ENCODE measurements at regions not wholly inside any gene's neighbourhood (a gene's known extent, or its start where the extent isn't known, plus 50 kb on each side); places are given as distances from the start of the nearest gene placed in this dataset.

GRCh38 chr1:212528501-212528900, 80.1 kb upstream of the ATF3 start:
- no peak for DNase-seq

DNA sequence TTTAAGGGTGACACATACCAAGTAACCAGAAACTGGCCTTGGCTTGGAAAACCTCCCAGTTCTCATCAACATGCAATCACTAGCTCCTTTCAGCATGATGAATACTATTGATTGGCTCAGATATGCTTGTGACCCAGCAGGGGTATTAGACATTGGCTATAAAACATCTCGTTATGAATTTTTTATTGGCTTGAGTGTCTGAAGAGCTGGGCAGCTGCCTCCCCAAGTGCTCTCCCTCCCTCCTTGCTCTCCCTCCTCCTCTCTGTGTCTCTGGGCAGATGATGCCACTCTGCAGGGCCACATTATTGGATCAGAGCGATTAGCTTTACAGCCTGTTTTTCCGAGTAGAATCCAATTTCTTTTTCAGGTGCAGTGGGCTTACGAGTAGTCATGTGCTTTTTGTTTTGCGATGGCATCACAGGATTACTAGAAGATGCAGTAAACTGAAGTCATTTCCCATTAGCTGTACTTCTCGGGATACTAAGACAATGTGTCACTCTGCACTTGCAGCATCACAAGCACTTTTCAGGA, 79.3 kb upstream of the ATF3 start:
- DNase-seq, result no peak

DNA sequence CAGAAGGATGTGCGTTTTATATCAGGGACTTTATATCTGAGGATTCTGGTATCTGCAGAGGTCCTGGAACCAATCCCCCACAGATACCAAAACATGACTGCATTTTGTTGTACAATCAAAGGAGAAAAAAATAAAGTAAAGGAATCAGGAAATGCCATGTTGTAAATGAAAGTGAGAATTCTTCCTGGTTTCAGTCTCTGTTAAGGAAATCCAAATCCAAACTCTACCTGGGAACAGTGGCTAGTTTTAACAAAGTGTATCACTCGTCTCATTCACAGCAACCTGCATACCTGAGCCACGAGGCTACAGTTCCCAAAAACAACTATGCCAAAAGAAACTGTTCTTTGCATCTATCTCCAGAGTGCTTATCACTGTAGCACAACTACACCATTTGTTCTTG, 77.3 kb upstream of the ATF3 start:
- no peak for DNase-seq

- DNase-seq, result no peak
Measured at GRCh38 chr1:212531796-212532195, 76.8 kb upstream of the ATF3 start.

- no peak for DNase-seq
Measured at GRCh38 chr1:212532469-212533147, 76.0 kb upstream of the ATF3 start.

DNA sequence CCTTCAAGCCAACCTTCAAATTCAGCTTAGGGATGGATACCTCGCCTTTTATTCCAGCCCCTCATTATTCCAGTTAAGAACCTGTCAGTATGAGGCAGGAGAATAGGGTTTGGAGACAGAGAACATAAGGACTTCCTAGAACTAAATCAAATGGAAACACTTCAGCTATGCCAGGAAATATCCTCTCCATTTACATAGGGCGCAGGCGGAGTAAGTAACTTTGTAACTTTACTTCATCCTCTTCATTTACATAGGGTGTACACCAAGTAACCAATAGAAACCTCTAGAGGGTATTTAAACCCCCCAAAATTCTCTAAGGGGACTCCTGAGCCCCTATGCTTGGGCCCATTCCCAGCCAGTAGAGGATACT, 75.4 kb upstream of the ATF3 start:
- DNase-seq, result no peak

GRCh38 chr1:212536586-212536985, 72.0 kb upstream of the ATF3 start:
- DNase-seq, result no peak

- no peak for DNase-seq
Measured at GRCh38 chr1:212537610-212538009, 71.0 kb upstream of the ATF3 start.

GRCh38 chr1:212539737-212540430, 68.7 kb upstream of the ATF3 start:
- DNase-seq, result no peak

DNA sequence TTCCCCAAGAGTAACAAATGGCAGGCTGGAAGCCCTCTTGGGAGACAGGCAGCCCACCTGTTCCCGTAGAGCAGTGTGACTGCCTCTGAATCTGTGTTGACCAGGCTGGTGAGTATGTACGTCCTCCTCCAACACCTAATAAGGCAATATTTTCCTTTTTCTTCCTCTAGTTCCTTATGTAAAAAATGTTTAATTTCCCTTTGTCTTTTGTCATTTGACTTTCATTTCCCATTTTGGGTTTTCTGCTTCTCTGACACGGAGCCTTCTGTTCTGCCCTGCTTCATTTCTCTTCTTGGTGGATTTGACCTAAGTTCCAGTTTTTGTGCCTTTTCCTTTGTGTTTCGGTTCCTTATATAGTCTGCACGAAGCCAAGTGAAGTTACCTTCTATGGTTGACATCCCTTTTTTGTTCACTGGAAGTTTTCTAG, 65.8 kb upstream of the ATF3 start:
- no peak for DNase-seq

- no peak for DNase-seq
Measured at GRCh38 chr1:212544110-212544509, 64.5 kb upstream of the ATF3 start.

- no peak for DNase-seq
Measured at GRCh38 chr1:212545941-212546635, 62.5 kb upstream of the ATF3 start.

DNA sequence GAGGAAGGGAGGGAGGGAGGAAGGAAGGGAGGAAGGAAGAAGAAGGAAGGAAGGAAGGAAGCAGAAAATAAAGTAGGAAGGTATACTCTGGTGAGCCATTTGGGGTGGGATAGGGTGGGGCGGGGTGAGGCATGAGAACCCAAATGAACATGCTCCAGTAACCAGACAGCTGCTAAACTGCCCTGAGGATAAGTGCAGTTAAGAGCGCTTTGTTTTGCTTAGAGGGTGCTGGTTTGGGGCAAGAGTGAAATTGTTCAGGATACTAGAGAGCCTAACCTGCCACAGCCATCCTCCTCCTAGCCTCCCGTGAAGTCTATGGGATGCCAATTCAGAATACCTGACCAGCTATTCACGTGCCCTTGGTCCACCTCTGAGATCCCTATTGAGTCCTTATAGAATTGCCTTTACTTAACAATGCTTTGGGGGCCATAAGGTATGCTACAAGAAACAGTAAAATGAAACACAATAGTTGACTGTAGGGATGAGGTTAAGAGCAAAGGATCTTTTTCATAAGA, 59.0 kb upstream of the ATF3 start:
- no peak for DNase-seq

DNA sequence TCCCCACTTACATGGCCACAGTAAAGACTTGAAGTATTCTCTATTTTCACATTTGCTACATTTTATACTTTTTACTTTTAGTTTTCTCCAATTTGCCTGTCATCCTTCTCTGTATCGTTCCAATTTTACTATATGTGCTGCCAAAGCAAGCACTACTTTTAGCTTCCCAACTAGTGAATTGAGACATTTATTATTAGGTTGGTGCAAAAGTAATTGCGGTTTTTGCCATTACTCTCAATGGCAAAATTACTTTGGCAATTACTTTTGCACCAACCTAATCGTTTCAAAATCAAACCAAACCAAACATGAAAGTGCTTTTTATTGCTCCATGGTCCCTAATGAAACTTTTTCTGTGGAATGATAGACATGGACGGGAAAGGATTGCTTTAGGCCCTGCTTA, 56.6 kb upstream of the ATF3 start:
- no peak for DNase-seq

DNA sequence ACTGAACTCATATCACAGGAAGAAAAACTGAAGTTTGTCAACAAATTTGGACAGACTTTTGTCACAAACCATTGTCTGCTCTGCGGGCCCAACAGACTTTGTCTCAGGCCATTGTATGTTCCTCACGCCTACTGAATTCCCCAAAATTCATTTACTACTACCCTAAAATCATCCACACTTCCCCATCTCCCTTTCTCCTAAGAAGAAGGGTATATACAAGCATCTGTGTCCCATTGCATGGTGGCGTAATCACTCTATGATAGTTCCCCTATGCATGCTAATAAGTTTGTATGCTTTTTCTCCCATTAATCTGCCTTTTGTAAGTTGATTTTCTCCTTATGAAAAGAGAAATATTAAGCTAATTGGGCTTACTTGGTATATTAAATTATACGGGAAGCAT, 54.9 kb upstream of the ATF3 start:
- DNase-seq, result no peak

DNA sequence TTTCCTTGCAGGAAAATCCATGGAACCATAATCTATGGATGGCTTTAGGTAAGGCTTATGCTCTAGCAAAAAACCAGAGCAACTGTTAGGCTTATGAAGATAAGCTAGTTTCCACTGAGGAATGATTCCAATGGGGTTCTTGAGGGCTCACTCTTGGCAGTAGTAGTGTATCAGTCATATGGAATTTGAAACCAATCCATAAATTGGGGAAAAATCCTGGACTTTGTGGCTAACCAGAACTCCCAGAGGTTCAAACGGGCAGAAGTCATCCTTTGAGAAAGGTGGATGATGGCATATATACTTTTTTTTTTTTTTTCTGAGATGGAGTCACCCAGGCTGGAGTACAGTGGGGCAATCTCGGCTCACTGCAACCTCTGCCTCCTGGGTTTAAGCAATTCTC, 54.2 kb upstream of the ATF3 start:
- DNase-seq, result no peak

GRCh38 chr1:212555426-212555825, 53.1 kb upstream of the ATF3 start:
- no peak for DNase-seq

GRCh38 chr1:212556822-212557549, 51.6 kb upstream of the ATF3 start:
- no peak for DNase-seq

GRCh38 chr1:212557739-212558692, 50.5 kb upstream of the ATF3 start:
- DNase-seq, result no peak

DNA sequence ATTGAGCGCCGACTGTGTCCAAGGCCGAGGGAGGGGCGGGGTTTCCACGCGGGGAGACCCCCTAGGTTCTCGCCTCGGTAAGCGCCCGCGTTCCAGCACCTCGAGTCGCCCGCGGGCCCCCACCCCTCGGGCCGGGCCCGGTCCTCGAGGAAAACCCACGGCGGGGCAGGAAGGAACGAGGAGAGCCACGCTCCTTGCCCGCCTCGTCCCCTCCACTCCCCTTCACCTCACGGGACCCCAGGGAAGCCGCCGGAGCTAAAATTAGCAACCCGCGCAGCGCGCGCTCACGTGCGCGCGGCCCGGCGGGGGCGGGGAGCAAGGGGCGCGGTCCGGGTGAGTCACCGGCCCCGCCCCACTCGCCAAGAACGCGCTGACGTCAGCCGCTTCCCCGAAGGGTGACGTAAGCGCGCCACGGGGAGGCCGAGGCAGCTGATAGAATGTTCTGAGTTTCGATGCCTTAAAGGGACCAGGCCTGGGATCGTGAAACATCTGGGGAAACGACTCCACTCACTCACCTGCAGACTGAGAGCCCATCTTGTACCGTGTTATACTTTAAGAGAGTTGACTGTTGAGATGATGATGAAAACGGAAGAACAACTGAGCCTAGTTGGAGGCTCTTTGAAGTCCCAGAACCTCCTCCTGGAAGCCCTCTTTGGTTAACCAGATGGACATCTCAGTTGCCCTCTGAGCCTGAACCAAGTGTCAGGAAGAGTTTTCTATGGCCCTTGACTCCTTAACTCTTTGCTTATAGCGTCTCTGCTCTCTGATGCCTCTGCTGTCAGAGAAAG, 49.7 kb upstream of the ATF3 start:
- DNase-seq, result peak; percentile 91

All from COR-L47 (cell line).